ENCODE measurements at regions not wholly inside any gene's neighbourhood (a gene's known extent, or its start where the extent isn't known, plus 50 kb on each side); places are given as distances from the start of the nearest gene placed in this dataset.

DNA sequence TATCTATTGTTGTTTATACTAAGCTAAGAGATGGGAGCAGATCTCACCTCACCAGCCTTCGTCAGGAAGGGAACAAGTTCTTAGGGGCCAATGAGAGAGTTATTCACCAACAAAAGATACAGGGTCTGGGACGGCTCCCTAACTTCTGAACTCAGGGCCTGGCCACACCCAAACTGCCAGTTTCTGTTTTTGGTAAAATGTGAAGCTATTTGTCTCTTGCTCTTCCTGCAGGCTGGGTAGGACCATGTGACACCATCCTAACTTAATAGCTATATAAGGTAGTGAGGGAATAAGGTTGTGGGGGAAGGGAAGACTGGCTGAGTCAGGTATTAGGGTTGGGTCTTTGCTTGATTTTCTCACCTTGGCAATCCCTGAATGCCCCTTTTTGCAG, 480.5 kb downstream of the KDM4C start:
- H3K27me3 ChIP-seq (ENCODE audit: insufficient read depth, low read length, poor library complexity, severe bottlenecking): no peaks in the 10 kb centered on the region
- no peaks in the 10 kb centered on the region for H3K9me3 ChIP-seq (ENCODE audit: insufficient read depth, low read depth, low read length)
- H3K4me1 ChIP-seq (ENCODE audit: insufficient read depth, low read length, poor library complexity, severe bottlenecking): peaks cover 21% of the 10 kb centered on the region
- H2AFZ ChIP-seq (ENCODE audit: low read length): peak overlapping the region; percentile 7; the same call in 1 of the 2 replicates
- peak overlapping the region; percentile 34 for H3K4me2 ChIP-seq (ENCODE audit: low read depth, low read length, poor library complexity, severe bottlenecking)
- H4K20me1 ChIP-seq (ENCODE audit: insufficient read depth, low read length, poor library complexity, severe bottlenecking): no peaks in the 10 kb centered on the region
- H3K79me2 ChIP-seq (ENCODE audit: insufficient read depth, low read length): no peaks in the 10 kb centered on the region
- peak overlapping the region; percentile 34 for H3K9ac ChIP-seq (ENCODE audit: low read depth, low read length, poor library complexity, severe bottlenecking)
- no peaks in the 10 kb centered on the region for H3F3A ChIP-seq (ENCODE audit: low read depth)
- H3K4me3 ChIP-seq (ENCODE audit: low read length, poor library complexity, severe bottlenecking): peak overlapping the region; percentile 8
- H3K9me2 ChIP-seq (replicated peaks; ENCODE audit: low read depth, low read length): no peaks in the 10 kb centered on the region
- TF ChIP-seq EZH2phosphoT487 (IDR thresholded peaks at IDR 0.05; ENCODE audit: borderline replicate concordance): no peak
- TF ChIP-seq, protein P1, sequence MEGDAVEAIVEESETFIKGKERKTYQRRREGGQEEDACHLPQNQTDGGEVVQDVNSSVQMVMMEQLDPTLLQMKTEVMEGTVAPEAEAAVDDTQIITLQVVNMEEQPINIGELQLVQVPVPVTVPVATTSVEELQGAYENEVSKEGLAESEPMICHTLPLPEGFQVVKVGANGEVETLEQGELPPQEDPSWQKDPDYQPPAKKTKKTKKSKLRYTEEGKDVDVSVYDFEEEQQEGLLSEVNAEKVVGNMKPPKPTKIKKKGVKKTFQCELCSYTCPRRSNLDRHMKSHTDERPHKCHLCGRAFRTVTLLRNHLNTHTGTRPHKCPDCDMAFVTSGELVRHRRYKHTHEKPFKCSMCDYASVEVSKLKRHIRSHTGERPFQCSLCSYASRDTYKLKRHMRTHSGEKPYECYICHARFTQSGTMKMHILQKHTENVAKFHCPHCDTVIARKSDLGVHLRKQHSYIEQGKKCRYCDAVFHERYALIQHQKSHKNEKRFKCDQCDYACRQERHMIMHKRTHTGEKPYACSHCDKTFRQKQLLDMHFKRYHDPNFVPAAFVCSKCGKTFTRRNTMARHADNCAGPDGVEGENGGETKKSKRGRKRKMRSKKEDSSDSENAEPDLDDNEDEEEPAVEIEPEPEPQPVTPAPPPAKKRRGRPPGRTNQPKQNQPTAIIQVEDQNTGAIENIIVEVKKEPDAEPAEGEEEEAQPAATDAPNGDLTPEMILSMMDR (conservative IDR thresholded peaks at IDR 0.05; ENCODE audit: low read length): no peak
- no peaks in the 10 kb centered on the region for H3K36me3 ChIP-seq (ENCODE audit: insufficient read depth, low read length)

DNA sequence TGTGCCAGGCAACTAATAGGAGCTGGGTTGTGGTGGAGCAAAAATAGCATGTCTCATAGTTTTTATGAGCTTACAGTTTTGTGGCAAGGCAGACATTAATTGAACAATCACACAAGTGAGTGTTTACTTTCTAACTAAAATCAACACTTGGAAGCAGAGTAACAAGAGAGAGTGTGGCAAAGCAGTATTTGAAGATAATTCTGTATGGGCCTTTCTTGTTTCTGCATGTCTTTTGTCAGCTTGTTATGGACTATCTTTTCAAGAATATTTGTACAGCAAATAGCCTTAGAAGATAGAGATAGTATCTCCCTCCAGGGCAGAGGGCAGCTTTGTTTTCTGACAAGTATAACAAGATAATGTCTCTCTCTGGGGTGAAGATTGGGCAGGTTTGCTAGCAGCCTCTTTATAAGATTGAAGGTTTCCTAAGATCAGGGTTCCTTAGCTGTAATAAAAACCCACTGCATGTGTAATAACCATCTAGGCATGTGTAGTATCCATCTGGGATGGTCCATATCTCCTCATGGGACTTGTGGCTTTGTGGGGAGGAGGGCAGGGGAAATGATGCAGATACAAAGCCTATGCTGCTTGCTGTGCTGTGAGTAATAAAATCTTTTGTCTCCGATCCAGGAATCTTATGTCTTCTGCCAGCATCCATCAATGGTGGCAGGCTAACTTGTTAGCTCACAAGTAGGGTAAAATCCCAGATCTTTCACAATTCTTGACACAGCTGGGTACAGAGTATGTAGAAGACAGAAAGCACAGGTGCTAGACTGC, 479.9 kb downstream of the KDM4C start:
- Histone ChIP-seq H2AFZ (ENCODE audit: low read length) (peak overlapping the region; percentile 20), H3K4me1 (ENCODE audit: insufficient read depth, low read length, poor library complexity, severe bottlenecking) (peaks cover 21% of the 10 kb centered on the region), H3K9ac (ENCODE audit: low read depth, low read length, poor library complexity, severe bottlenecking) (peak overlapping the region; percentile 34), H3K27me3 (ENCODE audit: insufficient read depth, low read length, poor library complexity, severe bottlenecking) (no peaks in the 10 kb centered on the region), H3K9me3 (ENCODE audit: insufficient read depth, low read depth, low read length) (no peaks in the 10 kb centered on the region), H3K9me2 (replicated peaks; ENCODE audit: low read depth, low read length) (no peaks in the 10 kb centered on the region), H3K4me2 (ENCODE audit: low read depth, low read length, poor library complexity, severe bottlenecking) (peak overlapping the region; percentile 34), H3F3A (ENCODE audit: low read depth) (no peaks in the 10 kb centered on the region), H3K4me3 (ENCODE audit: low read length, poor library complexity, severe bottlenecking) (peak overlapping the region; percentile 8), H3K36me3 (ENCODE audit: insufficient read depth, low read length) (no peaks in the 10 kb centered on the region), H3K79me2 (ENCODE audit: insufficient read depth, low read length) (no peaks in the 10 kb centered on the region), H4K20me1 (ENCODE audit: insufficient read depth, low read length, poor library complexity, severe bottlenecking) (no peaks in the 10 kb centered on the region)
- TF ChIP-seq, protein P1 (conservative IDR thresholded peaks at IDR 0.05; ENCODE audit: low read length): no peak
- no peak for TF ChIP-seq EZH2phosphoT487 (IDR thresholded peaks at IDR 0.05; ENCODE audit: borderline replicate concordance)

DNA sequence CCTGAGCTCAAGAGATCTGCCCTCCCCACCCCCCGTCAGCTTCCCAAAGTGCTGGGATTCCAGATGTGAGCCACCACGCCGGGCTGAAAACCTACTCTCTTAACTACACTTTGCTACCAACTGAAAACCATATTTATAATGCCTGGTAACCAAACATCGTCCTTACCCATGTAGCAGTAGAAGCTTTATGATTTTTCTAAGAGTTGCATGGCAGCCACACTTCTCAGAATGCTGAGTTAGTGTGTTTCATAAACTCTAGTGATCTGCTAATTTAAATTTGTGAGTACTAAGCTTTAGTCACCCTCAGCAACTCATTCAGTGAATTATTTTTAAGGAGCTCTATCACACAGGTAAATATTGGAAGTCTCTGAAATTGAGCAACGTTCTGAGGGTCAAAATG, 478.4 kb downstream of the KDM4C start:
- Histone ChIP-seq H3K27me3 (ENCODE audit: insufficient read depth, low read length, poor library complexity, severe bottlenecking) (no peaks in the 10 kb centered on the region), H3K9me2 (replicated peaks; ENCODE audit: low read depth, low read length) (no peaks in the 10 kb centered on the region), H3K9ac (ENCODE audit: low read depth, low read length, poor library complexity, severe bottlenecking) (no peak overlapping the region), H4K20me1 (ENCODE audit: insufficient read depth, low read length, poor library complexity, severe bottlenecking) (no peaks in the 10 kb centered on the region), H3K79me2 (ENCODE audit: insufficient read depth, low read length) (no peaks in the 10 kb centered on the region), H3K9me3 (ENCODE audit: insufficient read depth, low read depth, low read length) (no peaks in the 10 kb centered on the region), H3K4me1 (ENCODE audit: insufficient read depth, low read length, poor library complexity, severe bottlenecking) (peaks cover 21% of the 10 kb centered on the region), H3K36me3 (ENCODE audit: insufficient read depth, low read length) (no peaks in the 10 kb centered on the region), H3K4me3 (ENCODE audit: low read length, poor library complexity, severe bottlenecking) (no peak overlapping the region), H2AFZ (ENCODE audit: low read length) (no peak overlapping the region), H3K4me2 (ENCODE audit: low read depth, low read length, poor library complexity, severe bottlenecking) (no peak overlapping the region), H3F3A (ENCODE audit: low read depth) (no peaks in the 10 kb centered on the region)
- TF ChIP-seq, protein P1 (conservative IDR thresholded peaks at IDR 0.05; ENCODE audit: low read length): no peak
- no peak for TF ChIP-seq EZH2phosphoT487 (IDR thresholded peaks at IDR 0.05; ENCODE audit: borderline replicate concordance)

Data from Loucy (cell line).